H7 (cell line): ENCODE measurements at regions not wholly inside any gene's neighbourhood (a gene's known extent, or its start where the extent isn't known, plus 50 kb on each side); places are given as distances from the start of the nearest gene placed in this dataset.

Experiments used
- DNase-seq: peaks from one replicate; pipeline ENCODE4 v3.0.0; 2012
- H3K27me3 ChIP-seq: 2 replicates; pipeline ENCODE4 v1.6.0; 2011; ENCODE audit warnings: mild to moderate bottlenecking, low read length; ENCODE audit not compliant: control insufficient read depth, insufficient read depth
- H3K36me3 ChIP-seq: replicated peaks from 2 replicates; pipeline ENCODE4 v1.5.1; 2011; ENCODE audit warnings: low read length; ENCODE audit not compliant: control insufficient read depth, insufficient read depth
- H3K4me3 ChIP-seq: 2 replicates; pipeline ENCODE4 v1.5.1; 2011; ENCODE audit warnings: low read depth, mild to moderate bottlenecking, control low read depth, low read length, moderate library complexity; ENCODE audit not compliant: insufficient read depth

GRCh38 chr4:11739992-11740391 lies 311.3 kb upstream of the HS3ST1 start:
- Histone ChIP-seq H3K27me3 (no peaks in the 10 kb centered on the region), H3K36me3 (no peaks in the 10 kb centered on the region), H3K4me3 (no peak overlapping the region)
- DNase-seq = no peak

GRCh38 chr4:11736978-11737377 lies 308.3 kb upstream of the HS3ST1 start:
- H3K4me3 ChIP-seq = no peak overlapping the region
- H3K36me3 ChIP-seq = no peaks in the 10 kb centered on the region
- no peaks in the 10 kb centered on the region for H3K27me3 ChIP-seq
- no peak for DNase-seq

GRCh38 chr4:11735651-11736050 lies 307.0 kb upstream of the HS3ST1 start:
- no peaks in the 10 kb centered on the region for H3K36me3 ChIP-seq
- no peak for DNase-seq
- no peak overlapping the region for H3K4me3 ChIP-seq
- no peaks in the 10 kb centered on the region for H3K27me3 ChIP-seq

GRCh38 chr4:11732155-11732554 lies 303.5 kb upstream of the HS3ST1 start:
- Histone ChIP-seq H3K36me3 (no peaks in the 10 kb centered on the region), H3K4me3 (no peak overlapping the region), H3K27me3 (no peaks in the 10 kb centered on the region)
- DNase-seq = no peak

- Histone ChIP-seq H3K4me3 (no peak overlapping the region), H3K27me3 (no peaks in the 10 kb centered on the region), H3K36me3 (no peaks in the 10 kb centered on the region)
- no peak for DNase-seq
These were observed 301.9 kb upstream of the HS3ST1 start for GRCh38 chr4:11730545-11730944.

- H3K36me3 ChIP-seq = no peaks in the 10 kb centered on the region
- H3K27me3 ChIP-seq = no peaks in the 10 kb centered on the region
- DNase-seq = no peak
- no peak overlapping the region for H3K4me3 ChIP-seq
These were observed 300.9 kb upstream of the HS3ST1 start for GRCh38 chr4:11729548-11729947.

- no peak overlapping the region for H3K4me3 ChIP-seq
- no peaks in the 10 kb centered on the region for H3K27me3 ChIP-seq
- no peaks in the 10 kb centered on the region for H3K36me3 ChIP-seq
- no peak for DNase-seq
These were observed 299.3 kb upstream of the HS3ST1 start for GRCh38 chr4:11727903-11728564.

- no peak for DNase-seq
- Histone ChIP-seq H3K27me3 (no peaks in the 10 kb centered on the region), H3K36me3 (no peaks in the 10 kb centered on the region)
These were observed 296.0 kb upstream of the HS3ST1 start for GRCh38 chr4:11724731-11725130.

GRCh38 chr4:11722223-11722622 lies 293.5 kb upstream of the HS3ST1 start:
- Histone ChIP-seq H3K36me3 (no peaks in the 10 kb centered on the region), H3K4me3 (no peak overlapping the region), H3K27me3 (no peaks in the 10 kb centered on the region)
- no peak for DNase-seq

More at GRCh38 chr4:11724731-11725130, 296.0 kb upstream of the HS3ST1 start:
- no peak overlapping the region for H3K4me3 ChIP-seq

GRCh38 chr4:11720292-11720691 lies 291.6 kb upstream of the HS3ST1 start:
- Histone ChIP-seq H3K36me3 (no peaks in the 10 kb centered on the region), H3K4me3 (no peak overlapping the region), H3K27me3 (no peaks in the 10 kb centered on the region)
- DNase-seq = peak; percentile 41

GRCh38 chr4:11719879-11720278 lies 291.2 kb upstream of the HS3ST1 start:
- H3K4me3 ChIP-seq = no peak overlapping the region
- H3K27me3 ChIP-seq = no peaks in the 10 kb centered on the region
- no peaks in the 10 kb centered on the region for H3K36me3 ChIP-seq
- no peak for DNase-seq

GRCh38 chr4:11715753-11716521 lies 287.2 kb upstream of the HS3ST1 start:
- DNase-seq = no peak
- no peaks in the 10 kb centered on the region for H3K36me3 ChIP-seq
- no peak overlapping the region for H3K4me3 ChIP-seq
- H3K27me3 ChIP-seq = no peaks in the 10 kb centered on the region

- DNase-seq = peak; percentile 13
- no peaks in the 10 kb centered on the region for H3K27me3 ChIP-seq
- H3K36me3 ChIP-seq = no peaks in the 10 kb centered on the region
- no peak overlapping the region for H3K4me3 ChIP-seq
These were observed 281.9 kb upstream of the HS3ST1 start for GRCh38 chr4:11710453-11711093.

- no peaks in the 10 kb centered on the region for H3K27me3 ChIP-seq
- no peaks in the 10 kb centered on the region for H3K36me3 ChIP-seq
- no peak for DNase-seq
- H3K4me3 ChIP-seq = no peak overlapping the region
These were observed 275.6 kb upstream of the HS3ST1 start for GRCh38 chr4:11704186-11704830.
